ENCODE measurements at regions not wholly inside any gene's neighbourhood (a gene's known extent, or its start where the extent isn't known, plus 50 kb on each side); places are given as distances from the start of the nearest gene placed in this dataset.

GRCh38 chr3:178381971-178382448, 154.2 kb upstream of the KCNMB2 start:
- H3K36me3 Mint-ChIP-seq: no peaks in the 10 kb centered on the region
- H3K27me3 Mint-ChIP-seq: peaks cover 5% of the 10 kb centered on the region
- no peaks in the 10 kb centered on the region for H3K4me1 Mint-ChIP-seq (ENCODE audit: low read depth)
- no peak overlapping the region for H3K27ac Mint-ChIP-seq
- no peak overlapping the region for H3K4me3 Mint-ChIP-seq
- H3K9me3 Mint-ChIP-seq (ENCODE audit: low read depth): no peaks in the 10 kb centered on the region

GRCh38 chr3:178382449-178383061, 153.7 kb upstream of the KCNMB2 start:
- no peaks in the 10 kb centered on the region for H3K9me3 Mint-ChIP-seq (ENCODE audit: low read depth)
- no peak overlapping the region for H3K4me3 Mint-ChIP-seq
- no peak overlapping the region for H3K27ac Mint-ChIP-seq
- H3K4me1 Mint-ChIP-seq (ENCODE audit: low read depth): no peaks in the 10 kb centered on the region
- peaks cover 5% of the 10 kb centered on the region for H3K27me3 Mint-ChIP-seq
- H3K36me3 Mint-ChIP-seq: no peaks in the 10 kb centered on the region

- H3K27me3 Mint-ChIP-seq: no peaks in the 10 kb centered on the region
These were observed 151.7 kb upstream of the KCNMB2 start for GRCh38 chr3:178384321-178385230.

GRCh38 chr3:178385280-178385952, 150.8 kb upstream of the KCNMB2 start:
- no peak overlapping the region for H3K4me3 Mint-ChIP-seq
- no peaks in the 10 kb centered on the region for H3K27me3 Mint-ChIP-seq
- H3K4me1 Mint-ChIP-seq (ENCODE audit: low read depth): no peaks in the 10 kb centered on the region
- H3K9me3 Mint-ChIP-seq (ENCODE audit: low read depth): no peaks in the 10 kb centered on the region
- no peak overlapping the region for H3K27ac Mint-ChIP-seq
- no peaks in the 10 kb centered on the region for H3K36me3 Mint-ChIP-seq

More at GRCh38 chr3:178384321-178385230, 151.7 kb upstream of the KCNMB2 start:
- Mint-ChIP-seq H3K36me3 (no peaks in the 10 kb centered on the region), H3K4me1 (ENCODE audit: low read depth) (no peaks in the 10 kb centered on the region), H3K9me3 (ENCODE audit: low read depth) (no peaks in the 10 kb centered on the region), H3K27ac (no peak overlapping the region), H3K4me3 (no peak overlapping the region)

- Mint-ChIP-seq H3K4me3 (no peak overlapping the region), H3K27me3 (no peaks in the 10 kb centered on the region), H3K9me3 (ENCODE audit: low read depth) (no peaks in the 10 kb centered on the region)
These were observed 149.8 kb upstream of the KCNMB2 start for GRCh38 chr3:178386401-178386800.

GRCh38 chr3:178386880-178387279, 149.4 kb upstream of the KCNMB2 start:
- Mint-ChIP-seq H3K36me3 (no peaks in the 10 kb centered on the region), H3K4me3 (no peak overlapping the region), H3K4me1 (ENCODE audit: low read depth) (no peaks in the 10 kb centered on the region), H3K9me3 (ENCODE audit: low read depth) (no peaks in the 10 kb centered on the region), H3K27ac (no peak overlapping the region), H3K27me3 (no peaks in the 10 kb centered on the region)

More at GRCh38 chr3:178386401-178386800, 149.8 kb upstream of the KCNMB2 start:
- H3K27ac Mint-ChIP-seq: no peak overlapping the region
- no peaks in the 10 kb centered on the region for H3K36me3 Mint-ChIP-seq
- no peaks in the 10 kb centered on the region for H3K4me1 Mint-ChIP-seq (ENCODE audit: low read depth)

GRCh38 chr3:178388473-178388872, 147.8 kb upstream of the KCNMB2 start:
- H3K4me3 Mint-ChIP-seq: no peak overlapping the region
- no peaks in the 10 kb centered on the region for H3K4me1 Mint-ChIP-seq (ENCODE audit: low read depth)
- no peak overlapping the region for H3K27ac Mint-ChIP-seq
- no peaks in the 10 kb centered on the region for H3K36me3 Mint-ChIP-seq
- no peaks in the 10 kb centered on the region for H3K9me3 Mint-ChIP-seq (ENCODE audit: low read depth)
- H3K27me3 Mint-ChIP-seq: peaks cover 2% of the 10 kb centered on the region

GRCh38 chr3:178389258-178389657, 147.0 kb upstream of the KCNMB2 start:
- Mint-ChIP-seq H3K4me1 (ENCODE audit: low read depth) (no peaks in the 10 kb centered on the region), H3K36me3 (no peaks in the 10 kb centered on the region), H3K27me3 (peaks cover 2% of the 10 kb centered on the region), H3K27ac (no peak overlapping the region), H3K9me3 (ENCODE audit: low read depth) (no peaks in the 10 kb centered on the region), H3K4me3 (no peak overlapping the region)

GRCh38 chr3:178392511-178392926, 143.7 kb upstream of the KCNMB2 start:
- no peak overlapping the region for H3K4me3 Mint-ChIP-seq
- H3K36me3 Mint-ChIP-seq: no peaks in the 10 kb centered on the region
- H3K4me1 Mint-ChIP-seq (ENCODE audit: low read depth): no peaks in the 10 kb centered on the region
- no peaks in the 10 kb centered on the region for H3K9me3 Mint-ChIP-seq (ENCODE audit: low read depth)
- H3K27ac Mint-ChIP-seq: no peak overlapping the region
- H3K27me3 Mint-ChIP-seq: peaks cover 2% of the 10 kb centered on the region

- Mint-ChIP-seq H3K9me3 (ENCODE audit: low read depth) (no peaks in the 10 kb centered on the region), H3K36me3 (no peaks in the 10 kb centered on the region), H3K4me3 (no peak overlapping the region), H3K27ac (no peak overlapping the region), H3K27me3 (peaks cover 2% of the 10 kb centered on the region), H3K4me1 (ENCODE audit: low read depth) (no peaks in the 10 kb centered on the region)
These were observed 143.1 kb upstream of the KCNMB2 start for GRCh38 chr3:178393146-178393545.

GRCh38 chr3:178393824-178394223, 142.4 kb upstream of the KCNMB2 start:
- H3K4me3 Mint-ChIP-seq: no peak overlapping the region
- no peaks in the 10 kb centered on the region for H3K4me1 Mint-ChIP-seq (ENCODE audit: low read depth)
- H3K36me3 Mint-ChIP-seq: no peaks in the 10 kb centered on the region
- H3K27ac Mint-ChIP-seq: no peak overlapping the region
- H3K9me3 Mint-ChIP-seq (ENCODE audit: low read depth): no peaks in the 10 kb centered on the region
- H3K27me3 Mint-ChIP-seq: peaks cover 3% of the 10 kb centered on the region

GRCh38 chr3:178396318-178396717, 139.9 kb upstream of the KCNMB2 start:
- Mint-ChIP-seq H3K27me3 (peaks cover 3% of the 10 kb centered on the region), H3K9me3 (ENCODE audit: low read depth) (no peaks in the 10 kb centered on the region), H3K4me3 (no peak overlapping the region), H3K27ac (no peak overlapping the region), H3K4me1 (ENCODE audit: low read depth) (no peaks in the 10 kb centered on the region), H3K36me3 (no peaks in the 10 kb centered on the region)

GRCh38 chr3:178397202-178397601, 139.0 kb upstream of the KCNMB2 start:
- Mint-ChIP-seq H3K4me3 (no peak overlapping the region), H3K27me3 (peaks cover 3% of the 10 kb centered on the region), H3K36me3 (no peaks in the 10 kb centered on the region), H3K27ac (no peak overlapping the region), H3K9me3 (ENCODE audit: low read depth) (no peaks in the 10 kb centered on the region), H3K4me1 (ENCODE audit: low read depth) (no peaks in the 10 kb centered on the region)

GRCh38 chr3:178397836-178398235, 138.4 kb upstream of the KCNMB2 start:
- peaks cover 3% of the 10 kb centered on the region for H3K27me3 Mint-ChIP-seq
- H3K4me3 Mint-ChIP-seq: no peak overlapping the region
- no peaks in the 10 kb centered on the region for H3K4me1 Mint-ChIP-seq (ENCODE audit: low read depth)
- H3K36me3 Mint-ChIP-seq: no peaks in the 10 kb centered on the region
- H3K27ac Mint-ChIP-seq: no peak overlapping the region
- H3K9me3 Mint-ChIP-seq (ENCODE audit: low read depth): no peaks in the 10 kb centered on the region

GRCh38 chr3:178404961-178405360, 131.3 kb upstream of the KCNMB2 start:
- Mint-ChIP-seq H3K4me1 (ENCODE audit: low read depth) (no peaks in the 10 kb centered on the region), H3K9me3 (ENCODE audit: low read depth) (no peaks in the 10 kb centered on the region), H3K27ac (no peak overlapping the region), H3K4me3 (no peak overlapping the region), H3K36me3 (no peaks in the 10 kb centered on the region), H3K27me3 (peaks cover 6% of the 10 kb centered on the region)

Measured in activated naive CD8-positive, alpha-beta T cell (primary cell).